ENCODE measurements at regions not wholly inside any gene's neighbourhood (a gene's known extent, or its start where the extent isn't known, plus 50 kb on each side); places are given as distances from the start of the nearest gene placed in this dataset.

GRCh38 chr6:44626616-44627015, 239.1 kb downstream of the CDC5L start:
- TF ChIP-seq ZNF544 (tag by site-specific recombination; IDR thresholded peaks at IDR 0.05): no peak
- no peak for TF ChIP-seq ZNF341 (tag by site-specific recombination; IDR thresholded peaks at IDR 0.05; ENCODE audit: low read depth)
- TF ChIP-seq ZIC2 (tag by site-specific recombination; IDR thresholded peaks at IDR 0.05): no peak
- TF ChIP-seq ZNF558 (tag by site-specific recombination; IDR thresholded peaks at IDR 0.05): no peak
- no peak for TF ChIP-seq CTCF (tag by site-specific recombination; IDR thresholded peaks at IDR 0.05)
- no peak for TF ChIP-seq REST (tag by site-specific recombination; IDR thresholded peaks at IDR 0.05)
- TF ChIP-seq ZNF768 (tag by site-specific recombination; IDR thresholded peaks at IDR 0.05): no peak
- no peak for TF ChIP-seq PRDM10 (tag by site-specific recombination; IDR thresholded peaks at IDR 0.05)
- no peak for TF ChIP-seq ZNF335 (tag by site-specific recombination; conservative IDR thresholded peaks at IDR 0.05)
- TF ChIP-seq YY1 (tag by site-specific recombination; IDR thresholded peaks at IDR 0.05): no peak
- TF ChIP-seq SCRT2 (tag by site-specific recombination; IDR thresholded peaks at IDR 0.05): no peak
- no peak for TF ChIP-seq ZEB2 (tag by site-specific recombination; IDR thresholded peaks at IDR 0.05)
- no peak for TF ChIP-seq KLF10 (tag by site-specific recombination; IDR thresholded peaks at IDR 0.05)
